Keratinocyte (primary cell): ENCODE measurements at regions not wholly inside any gene's neighbourhood (a gene's known extent, or its start where the extent isn't known, plus 50 kb on each side); places are given as distances from the start of the nearest gene placed in this dataset.

ENCODE experiments used
- DNase-seq: peaks from one replicate; pipeline ENCODE4 v3.0.0-alpha.2; 2011; ENCODE audit warnings: low read depth, missing footprints, low spot score
- FAIRE-seq: peaks from 2 replicates; lab custom pipeline; 2011; peaks lifted over from hg19 to GRCh38; lab: Jason Lieb, UNC
- H2AFZ ChIP-seq: 2 replicates; pipeline ENCODE4 v1.6.0; 2012; ENCODE audit warnings: low read length, control low read depth, inconsistent platforms; ENCODE audit not compliant: control insufficient read depth
- H3K27ac ChIP-seq: 2 replicates; pipeline ENCODE4 v1.5.1; 2011; ENCODE audit warnings: low read length; ENCODE audit not compliant: control insufficient read depth, insufficient read depth
- H3K27me3 ChIP-seq: 3 replicates; pipeline ENCODE4 v1.6.0; 2011; ENCODE audit warnings: low read length; ENCODE audit not compliant: control insufficient read depth, insufficient read depth; ENCODE audit errors: extremely low read depth
- H3K36me3 ChIP-seq, 2 experiments: 2 replicates in 1 of 2; 3 replicates in 1 of 2; pipeline ENCODE4 v1.5.1; 2011; ENCODE audit warnings: low read length in 2 of 2, mild to moderate bottlenecking in 1 of 2; ENCODE audit not compliant: control insufficient read depth in 2 of 2, insufficient read depth in 2 of 2; ENCODE audit errors: extremely low read depth in 1 of 2
- H3K4me1 ChIP-seq: 3 replicates; pipeline ENCODE4 v1.5.1; 2011; ENCODE audit warnings: low read length; ENCODE audit not compliant: control insufficient read depth, insufficient read depth; ENCODE audit errors: extremely low read depth
- H3K4me2 ChIP-seq: 3 replicates; pipeline ENCODE4 v1.6.0; 2011; ENCODE audit warnings: low read depth, low read length; ENCODE audit not compliant: control insufficient read depth, insufficient read depth; ENCODE audit errors: extremely low read depth
- H3K4me3 ChIP-seq, 3 experiments: fragments of 200-600 bp in 1 of 3; sonication (generic) in 1 of 3; 2 replicates in 2 of 3; 3 replicates in 1 of 3; pipeline ENCODE4 v1.5.1; 2011 to 2016; ENCODE audit warnings: low read length in 3 of 3, mild to moderate bottlenecking in 3 of 3, control low read depth in 2 of 3, inconsistent platforms in 1 of 3, low read depth in 1 of 3, mixed read lengths in 1 of 3, mixed run types in 1 of 3, moderate library complexity in 1 of 3; ENCODE audit not compliant: control insufficient read depth in 2 of 3, insufficient read depth in 2 of 3; ENCODE audit errors: extremely low read depth in 1 of 3
- H3K79me2 ChIP-seq: 2 replicates; pipeline ENCODE4 v1.6.0; 2012; ENCODE audit warnings: low read length; ENCODE audit not compliant: control insufficient read depth, insufficient read depth
- H3K9ac ChIP-seq: 3 replicates; pipeline ENCODE4 v1.6.0; 2011; ENCODE audit warnings: low read length; ENCODE audit not compliant: control insufficient read depth, insufficient read depth; ENCODE audit errors: extremely low read depth
- H3K9me1 ChIP-seq: 3 replicates; pipeline ENCODE4 v1.6.0; 2011; ENCODE audit warnings: low read length; ENCODE audit not compliant: control insufficient read depth, insufficient read depth; ENCODE audit errors: extremely low read depth
- H3K9me3 ChIP-seq: 2 replicates; pipeline ENCODE4 v1.5.1; 2012; ENCODE audit warnings: low read depth, low read length; ENCODE audit not compliant: control insufficient read depth
- H4K20me1 ChIP-seq: 3 replicates; pipeline ENCODE4 v1.6.0; 2011; ENCODE audit warnings: low read length; ENCODE audit not compliant: control insufficient read depth, insufficient read depth; ENCODE audit errors: extremely low read depth
- EZH2 ChIP-seq: IDR thresholded peaks from one replicate; pipeline ENCODE4 v1.6.1; 2012; ENCODE audit warnings: inconsistent platforms, mild to moderate bottlenecking, low read length, moderate library complexity
- dilution Hi-C: fragments of 300-500 bp; cut with MboI; formaldehyde crosslinking; loops from one replicate; pipeline ENCODE4 v1.7.0; 2020; ENCODE audit warnings: low sequenced_read_pairs; ENCODE audit not compliant: extremely low pct_ligation_motif_present
- TF ChIP-seq, protein P1 (sequence below), 3 experiments: IDR thresholded peaks in 1 of 3; conservative IDR thresholded peaks in 1 of 3; optimal IDR thresholded peaks in 1 of 3; 2 replicates in 2 of 3; 3 replicates in 1 of 3; pipeline versions ENCODE3 to v1.5.1; 2011; ENCODE audit warnings: low read length in 3 of 3, mild to moderate bottlenecking in 3 of 3, moderate library complexity in 2 of 3, control low read depth in 1 of 3, inconsistent platforms in 1 of 3; ENCODE audit not compliant: insufficient read depth in 2 of 3; ENCODE audit errors: extremely low read depth in 1 of 3

DNA sequence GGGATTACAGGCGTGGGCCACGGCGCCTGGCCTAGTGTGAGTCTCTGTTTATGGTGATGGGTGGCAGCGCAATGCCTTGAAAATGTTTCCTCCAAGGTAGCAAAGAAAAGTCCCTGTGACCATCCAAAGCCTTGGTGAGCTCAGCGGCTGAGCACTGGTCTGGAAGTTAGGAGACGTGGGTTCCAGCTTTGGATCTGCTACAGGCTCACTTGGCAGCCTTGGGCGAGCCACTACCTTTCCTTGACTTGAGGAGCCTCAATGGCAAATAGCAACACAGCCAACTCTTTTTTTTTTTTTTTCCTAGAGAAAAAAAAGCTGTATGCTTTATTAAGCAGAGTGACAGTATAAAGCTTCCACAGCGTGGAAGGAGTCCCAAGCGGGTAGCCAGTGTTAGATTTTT lies 61.3 kb upstream of the RASD2 start:
- Histone ChIP-seq H2AFZ (no peak overlapping the region), H3K4me2 (no peak overlapping the region), H3K9me1 (no peaks in the 10 kb centered on the region), H3K4me1 (no peaks in the 10 kb centered on the region), H3K79me2 (no peaks in the 10 kb centered on the region), H3K36me3 (no peaks in the 10 kb centered on the region), H3K27ac (no peak overlapping the region), H3K9me3 (no peaks in the 10 kb centered on the region), H4K20me1 (no peaks in the 10 kb centered on the region), H3K4me3 (no peak overlapping the region), H3K9ac (no peak overlapping the region), H3K27me3 (peaks cover 23% of the 10 kb centered on the region)
- FAIRE-seq: no peak
- dilution Hi-C loops: no loop called here
- TF ChIP-seq EZH2: no peak
- TF ChIP-seq, protein P1, sequence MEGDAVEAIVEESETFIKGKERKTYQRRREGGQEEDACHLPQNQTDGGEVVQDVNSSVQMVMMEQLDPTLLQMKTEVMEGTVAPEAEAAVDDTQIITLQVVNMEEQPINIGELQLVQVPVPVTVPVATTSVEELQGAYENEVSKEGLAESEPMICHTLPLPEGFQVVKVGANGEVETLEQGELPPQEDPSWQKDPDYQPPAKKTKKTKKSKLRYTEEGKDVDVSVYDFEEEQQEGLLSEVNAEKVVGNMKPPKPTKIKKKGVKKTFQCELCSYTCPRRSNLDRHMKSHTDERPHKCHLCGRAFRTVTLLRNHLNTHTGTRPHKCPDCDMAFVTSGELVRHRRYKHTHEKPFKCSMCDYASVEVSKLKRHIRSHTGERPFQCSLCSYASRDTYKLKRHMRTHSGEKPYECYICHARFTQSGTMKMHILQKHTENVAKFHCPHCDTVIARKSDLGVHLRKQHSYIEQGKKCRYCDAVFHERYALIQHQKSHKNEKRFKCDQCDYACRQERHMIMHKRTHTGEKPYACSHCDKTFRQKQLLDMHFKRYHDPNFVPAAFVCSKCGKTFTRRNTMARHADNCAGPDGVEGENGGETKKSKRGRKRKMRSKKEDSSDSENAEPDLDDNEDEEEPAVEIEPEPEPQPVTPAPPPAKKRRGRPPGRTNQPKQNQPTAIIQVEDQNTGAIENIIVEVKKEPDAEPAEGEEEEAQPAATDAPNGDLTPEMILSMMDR (optimal IDR thresholded peaks at IDR 0.05 in 1 of 3, IDR thresholded peaks at IDR 0.05 in 1 of 3, conservative IDR thresholded peaks at IDR 0.05 in 1 of 3; ENCODE audit: extremely low read depth in 1 of 3, insufficient read depth in 2 of 3, low read length in 3 of 3): no peak
- DNase-seq: no peak

DNA sequence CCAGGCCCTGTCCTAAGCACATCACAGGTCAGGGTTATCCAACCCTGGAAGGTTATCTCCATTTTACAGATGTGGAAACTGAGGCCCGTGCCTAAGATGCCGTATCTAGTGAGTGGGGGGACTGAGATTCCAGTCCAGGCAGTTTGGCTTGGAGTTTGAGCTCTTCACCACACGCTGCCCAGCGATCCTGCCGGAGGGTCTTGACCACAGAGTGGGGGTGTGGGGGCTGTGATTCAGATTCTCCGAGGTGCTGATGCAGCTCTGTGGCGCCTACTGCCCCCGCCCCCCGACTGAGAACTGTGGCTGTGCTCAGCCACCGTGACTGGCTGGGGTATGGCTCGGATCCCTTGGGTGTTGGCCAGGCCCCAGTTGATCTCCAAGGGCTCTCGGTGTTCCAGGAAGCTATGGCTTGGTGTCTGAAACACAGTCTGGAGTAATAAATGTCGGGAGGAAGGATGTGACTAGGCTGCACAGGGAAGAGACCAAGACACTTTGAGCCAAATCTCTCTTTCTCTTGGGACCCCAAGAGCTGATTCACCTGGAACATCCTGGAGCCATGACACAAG lies 60.6 kb upstream of the RASD2 start:
- no peaks in the 10 kb centered on the region for H3K36me3 ChIP-seq
- no peak overlapping the region for H3K27ac ChIP-seq
- H3K4me3 ChIP-seq: no peak overlapping the region
- H2AFZ ChIP-seq: no peak overlapping the region
- no peaks in the 10 kb centered on the region for H3K9me3 ChIP-seq
- no peaks in the 10 kb centered on the region for H3K79me2 ChIP-seq
- no peaks in the 10 kb centered on the region for H4K20me1 ChIP-seq
- peaks cover 23% of the 10 kb centered on the region for H3K27me3 ChIP-seq
- dilution Hi-C loops: no loop called here
- DNase-seq (no peak), FAIRE-seq (no peak)
- no peak overlapping the region for H3K9ac ChIP-seq
- TF ChIP-seq, protein P1 (optimal IDR thresholded peaks at IDR 0.05 in 1 of 3, IDR thresholded peaks at IDR 0.05 in 1 of 3, conservative IDR thresholded peaks at IDR 0.05 in 1 of 3; ENCODE audit: extremely low read depth in 1 of 3, insufficient read depth in 2 of 3, low read length in 3 of 3): no peak
- peak; percentile 37 for TF ChIP-seq EZH2
- H3K4me2 ChIP-seq: no peak overlapping the region
- no peaks in the 10 kb centered on the region for H3K4me1 ChIP-seq
- no peaks in the 10 kb centered on the region for H3K9me1 ChIP-seq
